ENCODE measurements at regions not wholly inside any gene's neighbourhood (a gene's known extent, or its start where the extent isn't known, plus 50 kb on each side); places are given as distances from the start of the nearest gene placed in this dataset.

DNA sequence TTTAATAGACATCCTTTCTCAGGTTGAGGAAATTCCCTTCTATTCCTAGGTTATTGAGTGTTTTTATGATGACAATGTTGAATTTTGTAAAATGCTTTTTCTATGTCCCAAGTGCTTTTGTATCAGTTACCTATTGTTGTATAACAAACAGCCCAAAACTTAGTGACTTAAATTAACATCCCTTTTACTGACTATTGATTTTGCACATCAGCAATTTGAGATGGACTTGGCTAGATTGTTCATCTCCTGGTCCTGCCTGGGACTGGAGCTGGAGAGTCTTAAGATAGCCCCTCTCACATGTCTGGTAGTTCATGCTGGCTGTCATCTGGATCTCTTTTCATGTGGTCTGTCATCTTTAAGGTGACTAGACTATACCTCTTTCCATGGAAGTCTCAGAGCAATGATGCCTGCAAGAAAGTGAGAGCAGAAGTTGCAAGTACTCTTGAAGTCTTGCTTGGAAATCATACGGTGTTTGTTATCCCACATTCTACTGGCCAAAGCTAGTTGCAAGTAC, 132.6 kb downstream of the RPAP3 start:
- no peaks in the 10 kb centered on the region for H3K4me1 ChIP-seq (ENCODE audit: control insufficient read depth, insufficient read depth, low read length)
- H3K36me3 ChIP-seq (ENCODE audit: control insufficient read depth, insufficient read depth, low read length), result no peaks in the 10 kb centered on the region
- no peak overlapping the region for H2BK15ac ChIP-seq (ENCODE audit: low read depth, low read length)
- dilution Hi-C loops (cut with HindIII; ENCODE audit: low sequenced_read_pairs, unreplicated experiment), result no loop called here
- in situ Hi-C loops (cut with MboI; ENCODE audit: low sequenced_read_pairs), result no loop called here
- ChIA-PET CTCF (no interaction called here), POLR2A (ENCODE audit: unreplicated experiment) (no interaction called here)
- H3K18ac ChIP-seq (ENCODE audit: low read depth, low read length), result no peak overlapping the region
- H3K27ac ChIP-seq (ENCODE audit: insufficient read depth, low read length), result no peak overlapping the region
- no peak overlapping the region for H2AFZ ChIP-seq (replicated peaks; ENCODE audit: low read length, poor library complexity)
- no peak overlapping the region for H3K56ac ChIP-seq (ENCODE audit: extremely low read depth, insufficient read depth, low read length)
- no CpG with 5 or more reads among the region's 1 CpG for WGBS, 2 experiments (ENCODE audit: extremely low coverage in 2 of 2, insufficient read length in 1 of 2)
- no peak overlapping the region for H2AK5ac ChIP-seq (ENCODE audit: low read depth, low read length)
- H2AK9ac ChIP-seq (replicated peaks; ENCODE audit: low read depth, low read length, poor library complexity), result no peak overlapping the region
- no peak overlapping the region for H4K91ac ChIP-seq (ENCODE audit: insufficient read depth, low read depth, low read length)
- no peak for TF ChIP-seq MAFK (IDR thresholded peaks at IDR 0.05; ENCODE audit: low read depth, low read length)
- TF ChIP-seq, protein P1, sequence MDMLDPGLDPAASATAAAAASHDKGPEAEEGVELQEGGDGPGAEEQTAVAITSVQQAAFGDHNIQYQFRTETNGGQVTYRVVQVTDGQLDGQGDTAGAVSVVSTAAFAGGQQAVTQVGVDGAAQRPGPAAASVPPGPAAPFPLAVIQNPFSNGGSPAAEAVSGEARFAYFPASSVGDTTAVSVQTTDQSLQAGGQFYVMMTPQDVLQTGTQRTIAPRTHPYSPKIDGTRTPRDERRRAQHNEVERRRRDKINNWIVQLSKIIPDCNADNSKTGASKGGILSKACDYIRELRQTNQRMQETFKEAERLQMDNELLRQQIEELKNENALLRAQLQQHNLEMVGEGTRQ (IDR thresholded peaks at IDR 0.05; ENCODE audit: low read depth, low read length), result no peak
- TF ChIP-seq, protein P2, sequence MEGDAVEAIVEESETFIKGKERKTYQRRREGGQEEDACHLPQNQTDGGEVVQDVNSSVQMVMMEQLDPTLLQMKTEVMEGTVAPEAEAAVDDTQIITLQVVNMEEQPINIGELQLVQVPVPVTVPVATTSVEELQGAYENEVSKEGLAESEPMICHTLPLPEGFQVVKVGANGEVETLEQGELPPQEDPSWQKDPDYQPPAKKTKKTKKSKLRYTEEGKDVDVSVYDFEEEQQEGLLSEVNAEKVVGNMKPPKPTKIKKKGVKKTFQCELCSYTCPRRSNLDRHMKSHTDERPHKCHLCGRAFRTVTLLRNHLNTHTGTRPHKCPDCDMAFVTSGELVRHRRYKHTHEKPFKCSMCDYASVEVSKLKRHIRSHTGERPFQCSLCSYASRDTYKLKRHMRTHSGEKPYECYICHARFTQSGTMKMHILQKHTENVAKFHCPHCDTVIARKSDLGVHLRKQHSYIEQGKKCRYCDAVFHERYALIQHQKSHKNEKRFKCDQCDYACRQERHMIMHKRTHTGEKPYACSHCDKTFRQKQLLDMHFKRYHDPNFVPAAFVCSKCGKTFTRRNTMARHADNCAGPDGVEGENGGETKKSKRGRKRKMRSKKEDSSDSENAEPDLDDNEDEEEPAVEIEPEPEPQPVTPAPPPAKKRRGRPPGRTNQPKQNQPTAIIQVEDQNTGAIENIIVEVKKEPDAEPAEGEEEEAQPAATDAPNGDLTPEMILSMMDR (conservative IDR thresholded peaks at IDR 0.05; ENCODE audit: low read depth, low read length), result no peak
- TF ChIP-seq POLR2A (IDR thresholded peaks at IDR 0.05; ENCODE audit: low read depth, low read length), result no peak
- no peak for TF ChIP-seq RFX5 (IDR thresholded peaks at IDR 0.05; ENCODE audit: low read depth, low read length)
- TF ChIP-seq CHD1 (IDR thresholded peaks at IDR 0.05; ENCODE audit: low read depth, low read length), result no peak
- TF ChIP-seq MXI1 (IDR thresholded peaks at IDR 0.05; ENCODE audit: borderline replicate concordance, low read depth, low read length), result no peak
- TF ChIP-seq FOS (IDR thresholded peaks at IDR 0.05; ENCODE audit: low read depth, low read length), result no peak
- TF ChIP-seq BHLHE40 (IDR thresholded peaks at IDR 0.05; ENCODE audit: low read depth, low read length), result no peak
- TF ChIP-seq MAZ (IDR thresholded peaks at IDR 0.05; ENCODE audit: borderline replicate concordance, low read depth, low read length), result no peak
- no peak for TF ChIP-seq RCOR1 (IDR thresholded peaks at IDR 0.05; ENCODE audit: insufficient replicate concordance, low read length)
- no peak for TF ChIP-seq CEBPB (IDR thresholded peaks at IDR 0.05; ENCODE audit: low read depth, low read length)
- TF ChIP-seq, protein P3, sequence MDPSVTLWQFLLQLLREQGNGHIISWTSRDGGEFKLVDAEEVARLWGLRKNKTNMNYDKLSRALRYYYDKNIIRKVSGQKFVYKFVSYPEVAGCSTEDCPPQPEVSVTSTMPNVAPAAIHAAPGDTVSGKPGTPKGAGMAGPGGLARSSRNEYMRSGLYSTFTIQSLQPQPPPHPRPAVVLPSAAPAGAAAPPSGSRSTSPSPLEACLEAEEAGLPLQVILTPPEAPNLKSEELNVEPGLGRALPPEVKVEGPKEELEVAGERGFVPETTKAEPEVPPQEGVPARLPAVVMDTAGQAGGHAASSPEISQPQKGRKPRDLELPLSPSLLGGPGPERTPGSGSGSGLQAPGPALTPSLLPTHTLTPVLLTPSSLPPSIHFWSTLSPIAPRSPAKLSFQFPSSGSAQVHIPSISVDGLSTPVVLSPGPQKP (IDR thresholded peaks at IDR 0.05; ENCODE audit: borderline replicate concordance, low read depth, low read length), result no peak
- no peak for TF ChIP-seq RAD21 (IDR thresholded peaks at IDR 0.05; ENCODE audit: low read length)
- TF ChIP-seq NFE2L2 (IDR thresholded peaks at IDR 0.05; ENCODE audit: low read depth, low read length), result no peak
- no peak for TF ChIP-seq SMC3 (IDR thresholded peaks at IDR 0.05; ENCODE audit: low read depth, low read length)
- no peak overlapping the region for H3K9ac ChIP-seq (ENCODE audit: low read depth, low read length)
- H4K20me1 ChIP-seq (ENCODE audit: insufficient read depth, low read length), result no peaks in the 10 kb centered on the region
- no peak overlapping the region for H3K23ac ChIP-seq (ENCODE audit: low read depth, low read length)
- H2BK20ac ChIP-seq (ENCODE audit: low read depth, low read length), result no peak overlapping the region
- no peak overlapping the region for H4K5ac ChIP-seq (ENCODE audit: low read depth, low read length)
- BruUV-seq (replicated peaks), result no TSS peak
- no peak overlapping the region for H4K8ac ChIP-seq (ENCODE audit: low read depth in 2 of 2, low read length in 2 of 2)
- no peak overlapping the region for H3K4me2 ChIP-seq (ENCODE audit: low read depth, low read length)
- ATAC-seq (ENCODE audit: low read depth) (no peak), DNase-seq (no peak)
- no peak overlapping the region for H3K4me3 ChIP-seq (ENCODE audit: insufficient read depth, low read depth, low read length)
- no peaks in the 10 kb centered on the region for H3K9me1 ChIP-seq (ENCODE audit: insufficient read depth, low read length)
- H3K14ac ChIP-seq (replicated peaks; ENCODE audit: low read depth, low read length), result no peak overlapping the region
- intact Hi-C loops (cut with micrococcal nuclease), result no loop called here
- H3K9me3 ChIP-seq (ENCODE audit: control insufficient read depth, insufficient read depth, low read length), result no peaks in the 10 kb centered on the region
- no peak overlapping the region for H2BK5ac ChIP-seq (ENCODE audit: low read depth, low read length, poor library complexity, severe bottlenecking)
- no peaks in the 10 kb centered on the region for H3K79me1 ChIP-seq (ENCODE audit: low read depth in 1 of 2, low read length in 2 of 2)
- H2BK120ac ChIP-seq (ENCODE audit: low read depth, low read length), result no peak overlapping the region
- H3K4ac ChIP-seq (ENCODE audit: low read depth, low read length), result no peak overlapping the region
- peaks cover 20% of the 10 kb centered on the region for H3K27me3 ChIP-seq (ENCODE audit: control insufficient read depth, insufficient read depth, low read length)
